HG02610 (cell line): ENCODE measurements at regions not wholly inside any gene's neighbourhood (a gene's known extent, or its start where the extent isn't known, plus 50 kb on each side); places are given as distances from the start of the nearest gene placed in this dataset.
"Not testable (repeated sequence)": the region's sequence is repeated elsewhere in the genome, so short reads cannot be mapped to it uniquely, and the experiment has no call there.

Source experiments
- ATAC-seq: cut with Tn5 transposase; IDR thresholded peaks from one replicate; pipeline ENCODE4 v1.9.1; 2021; ENCODE audit warnings: mild to moderate bottlenecking, moderate library complexity; ENCODE audit not compliant: unreplicated experiment

GRCh38 chr7:153402721-153403541 lies 643.4 kb downstream of the ACTR3B start:
- ATAC-seq: no peak

GRCh38 chr7:153404124-153404523 lies 644.6 kb downstream of the ACTR3B start:
- ATAC-seq: no peak

- ATAC-seq: no peak
These were observed 645.3 kb downstream of the ACTR3B start for GRCh38 chr7:153404781-153405279.

GRCh38 chr7:153405704-153406485 lies 646.3 kb upstream of the DPP6 start:
- no peak for ATAC-seq

- ATAC-seq: no peak
These were observed 645.7 kb upstream of the DPP6 start for GRCh38 chr7:153406486-153406872.

- ATAC-seq: no peak
These were observed 644.7 kb upstream of the DPP6 start for GRCh38 chr7:153407291-153408046.

- ATAC-seq: no peak
These were observed 643.5 kb upstream of the DPP6 start for GRCh38 chr7:153408360-153409335.

GRCh38 chr7:153409567-153410342 lies 642.4 kb upstream of the DPP6 start:
- not testable (repeated sequence) for ATAC-seq

- ATAC-seq: not testable (repeated sequence)
These were observed 641.1 kb upstream of the DPP6 start for GRCh38 chr7:153410997-153411642.

GRCh38 chr7:153412114-153412823 lies 639.9 kb upstream of the DPP6 start:
- not testable (repeated sequence) for ATAC-seq

GRCh38 chr7:153412824-153413198 lies 639.4 kb upstream of the DPP6 start:
- ATAC-seq: not testable (repeated sequence)

- ATAC-seq: no peak
These were observed 639.0 kb upstream of the DPP6 start for GRCh38 chr7:153413199-153413539.

- ATAC-seq: no peak
These were observed 638.5 kb upstream of the DPP6 start for GRCh38 chr7:153413540-153414287.

- ATAC-seq: no peak
These were observed 637.9 kb upstream of the DPP6 start for GRCh38 chr7:153414288-153414629.

- no peak for ATAC-seq
These were observed 636.6 kb upstream of the DPP6 start for GRCh38 chr7:153415632-153416031.

- ATAC-seq: no peak
These were observed 629.6 kb upstream of the DPP6 start for GRCh38 chr7:153422291-153423209.

GRCh38 chr7:153423210-153423590 lies 629.0 kb upstream of the DPP6 start:
- no peak for ATAC-seq
